ENCODE measurements at regions not wholly inside any gene's neighbourhood (a gene's known extent, or its start where the extent isn't known, plus 50 kb on each side); places are given as distances from the start of the nearest gene placed in this dataset.
A peak's percentile ranks its signal among the peaks of the same experiment; 100 is the strongest.
"Not testable (repeated sequence)": the region's sequence is repeated elsewhere in the genome, so short reads cannot be mapped to it uniquely, and the experiment has no call there.

DNA sequence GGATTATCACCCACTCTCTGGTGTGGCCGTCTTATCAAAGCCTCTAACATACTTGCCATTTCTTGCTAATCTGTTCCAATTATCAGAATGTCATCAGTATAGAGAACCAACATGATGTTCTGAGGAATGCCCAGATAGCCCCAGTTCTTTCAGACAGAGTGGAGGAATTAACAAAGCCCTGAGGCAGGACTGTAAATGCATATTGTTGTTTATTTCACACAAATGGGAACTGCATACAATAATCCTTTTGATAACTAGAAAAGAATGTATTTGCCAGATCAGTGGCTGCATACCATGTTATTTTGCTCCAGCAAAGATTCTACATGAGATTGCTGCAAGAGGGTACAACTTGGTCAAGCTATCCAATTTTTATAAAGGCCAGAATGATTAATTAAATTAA, 112.8 kb upstream of the HEY2 start:
- Histone ChIP-seq H3K4me3 (no peak overlapping the region), H3K36me3 (ENCODE audit: low read depth, missing control alignments) (no peaks in the 10 kb centered on the region), H3K9me3 (no peaks in the 10 kb centered on the region), H3K27me3 (no peaks in the 10 kb centered on the region), H3K4me1 (no peaks in the 10 kb centered on the region), H3K27ac (no peak overlapping the region)
- DNase-seq, result no peak
- 61 to 75% methylated on average over 1 of the region's 1 CpG for WGBS, 2 donors
- intact Hi-C loops (cut with DNase I; ENCODE audit: low total_unique reads), result no loop called here
- TF ChIP-seq, protein P1, sequence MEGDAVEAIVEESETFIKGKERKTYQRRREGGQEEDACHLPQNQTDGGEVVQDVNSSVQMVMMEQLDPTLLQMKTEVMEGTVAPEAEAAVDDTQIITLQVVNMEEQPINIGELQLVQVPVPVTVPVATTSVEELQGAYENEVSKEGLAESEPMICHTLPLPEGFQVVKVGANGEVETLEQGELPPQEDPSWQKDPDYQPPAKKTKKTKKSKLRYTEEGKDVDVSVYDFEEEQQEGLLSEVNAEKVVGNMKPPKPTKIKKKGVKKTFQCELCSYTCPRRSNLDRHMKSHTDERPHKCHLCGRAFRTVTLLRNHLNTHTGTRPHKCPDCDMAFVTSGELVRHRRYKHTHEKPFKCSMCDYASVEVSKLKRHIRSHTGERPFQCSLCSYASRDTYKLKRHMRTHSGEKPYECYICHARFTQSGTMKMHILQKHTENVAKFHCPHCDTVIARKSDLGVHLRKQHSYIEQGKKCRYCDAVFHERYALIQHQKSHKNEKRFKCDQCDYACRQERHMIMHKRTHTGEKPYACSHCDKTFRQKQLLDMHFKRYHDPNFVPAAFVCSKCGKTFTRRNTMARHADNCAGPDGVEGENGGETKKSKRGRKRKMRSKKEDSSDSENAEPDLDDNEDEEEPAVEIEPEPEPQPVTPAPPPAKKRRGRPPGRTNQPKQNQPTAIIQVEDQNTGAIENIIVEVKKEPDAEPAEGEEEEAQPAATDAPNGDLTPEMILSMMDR (IDR thresholded peaks at IDR 0.05), result no peak
- no peak for TF ChIP-seq POLR2A (IDR thresholded peaks at IDR 0.05)

- Histone ChIP-seq H3K9me3 (no peaks in the 10 kb centered on the region), H3K27ac (no peak overlapping the region), H3K4me1 (no peaks in the 10 kb centered on the region), H3K36me3 (ENCODE audit: low read depth, missing control alignments) (no peaks in the 10 kb centered on the region), H3K27me3 (no peaks in the 10 kb centered on the region), H3K4me3 (no peak overlapping the region)
- 89 to 98% methylated on average over 2 of the region's 2 CpGs for whole genome bisulfite sequencing, 2 donors
- intact Hi-C loops (cut with DNase I; ENCODE audit: low total_unique reads), result no loop called here
- no peak for DNase-seq
- TF ChIP-seq, protein P1 (IDR thresholded peaks at IDR 0.05), result no peak
- no peak for TF ChIP-seq POLR2A (IDR thresholded peaks at IDR 0.05)
Measured at GRCh38 chr6:125637207-125637606, 112.2 kb upstream of the HEY2 start.

DNA sequence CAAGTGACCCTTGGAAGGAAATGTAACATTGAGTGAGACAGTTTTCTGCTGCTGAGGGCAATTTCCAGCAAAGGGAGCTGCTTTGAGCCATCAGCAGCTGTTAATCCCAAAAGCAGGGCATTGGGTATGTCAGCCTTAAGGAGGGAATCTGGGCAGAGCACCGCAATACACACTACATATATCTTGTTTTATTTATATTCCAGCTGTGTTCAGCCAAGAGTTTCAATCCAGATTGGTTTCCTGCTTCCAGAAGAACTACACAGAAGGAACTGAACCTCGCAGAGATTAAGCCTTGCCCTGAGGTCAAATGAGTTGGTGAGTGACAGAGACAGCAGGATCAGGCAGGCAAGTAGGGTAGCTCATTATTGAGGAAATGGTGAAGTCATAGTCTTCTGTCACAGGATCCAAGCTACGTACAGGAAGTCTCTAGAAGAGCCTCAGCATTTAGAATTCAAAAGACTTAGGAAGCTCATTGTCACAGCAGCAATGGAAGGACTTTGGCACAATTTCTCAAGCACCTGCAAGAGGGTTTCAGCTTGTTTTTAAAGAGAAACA, 109.9 kb upstream of the HEY2 start:
- WGBS, 2 donors, result 74 to 81% methylated on average over 3 of the region's 3 CpGs
- Histone ChIP-seq H3K27me3 (no peaks in the 10 kb centered on the region), H3K27ac (no peak overlapping the region), H3K4me1 (no peaks in the 10 kb centered on the region), H3K9me3 (no peaks in the 10 kb centered on the region), H3K36me3 (ENCODE audit: low read depth, missing control alignments) (no peaks in the 10 kb centered on the region), H3K4me3 (no peak overlapping the region)
- DNase-seq, result no peak
- intact Hi-C loops (cut with DNase I; ENCODE audit: low total_unique reads), result no loop called here
- TF ChIP-seq POLR2A (IDR thresholded peaks at IDR 0.05), result no peak
- TF ChIP-seq, protein P1 (IDR thresholded peaks at IDR 0.05), result no peak

GRCh38 chr6:125640441-125641150, 108.8 kb upstream of the HEY2 start:
- H3K27ac ChIP-seq, result no peak overlapping the region
- no peaks in the 10 kb centered on the region for H3K36me3 ChIP-seq (ENCODE audit: low read depth, missing control alignments)
- no peak overlapping the region for H3K4me3 ChIP-seq
- WGBS, 2 donors, result 90 to 93% methylated on average over 5 of the region's 5 CpGs
- H3K9me3 ChIP-seq, result no peaks in the 10 kb centered on the region
- intact Hi-C loops (cut with DNase I; ENCODE audit: low total_unique reads), result no loop called here
- H3K4me1 ChIP-seq, result no peaks in the 10 kb centered on the region
- no peaks in the 10 kb centered on the region for H3K27me3 ChIP-seq
- TF ChIP-seq, protein P1 (IDR thresholded peaks at IDR 0.05), result no peak
- no peak for TF ChIP-seq POLR2A (IDR thresholded peaks at IDR 0.05)
- no peak for DNase-seq

GRCh38 chr6:125643967-125644661, 105.3 kb upstream of the HEY2 start:
- H3K27ac ChIP-seq; intact Hi-C loops (cut with DNase I; ENCODE audit: low total_unique reads); H3K36me3 ChIP-seq (ENCODE audit: low read depth, missing control alignments); H3K4me1 ChIP-seq; H3K27me3 ChIP-seq; H3K9me3 ChIP-seq: not testable (repeated sequence)
- H3K4me3 ChIP-seq, result peak overlapping the region; percentile 32 to 47
- DNase-seq, result peak; percentile 57
- WGBS, 2 donors, result 71 to 81% methylated on average over 6 to 27 of the region's 27 CpGs
